ENCODE measurements at regions not wholly inside any gene's neighbourhood (a gene's known extent, or its start where the extent isn't known, plus 50 kb on each side); places are given as distances from the start of the nearest gene placed in this dataset.
"Not testable (repeated sequence)": the region's sequence is repeated elsewhere in the genome, so short reads cannot be mapped to it uniquely, and the experiment has no call there.

DNA sequence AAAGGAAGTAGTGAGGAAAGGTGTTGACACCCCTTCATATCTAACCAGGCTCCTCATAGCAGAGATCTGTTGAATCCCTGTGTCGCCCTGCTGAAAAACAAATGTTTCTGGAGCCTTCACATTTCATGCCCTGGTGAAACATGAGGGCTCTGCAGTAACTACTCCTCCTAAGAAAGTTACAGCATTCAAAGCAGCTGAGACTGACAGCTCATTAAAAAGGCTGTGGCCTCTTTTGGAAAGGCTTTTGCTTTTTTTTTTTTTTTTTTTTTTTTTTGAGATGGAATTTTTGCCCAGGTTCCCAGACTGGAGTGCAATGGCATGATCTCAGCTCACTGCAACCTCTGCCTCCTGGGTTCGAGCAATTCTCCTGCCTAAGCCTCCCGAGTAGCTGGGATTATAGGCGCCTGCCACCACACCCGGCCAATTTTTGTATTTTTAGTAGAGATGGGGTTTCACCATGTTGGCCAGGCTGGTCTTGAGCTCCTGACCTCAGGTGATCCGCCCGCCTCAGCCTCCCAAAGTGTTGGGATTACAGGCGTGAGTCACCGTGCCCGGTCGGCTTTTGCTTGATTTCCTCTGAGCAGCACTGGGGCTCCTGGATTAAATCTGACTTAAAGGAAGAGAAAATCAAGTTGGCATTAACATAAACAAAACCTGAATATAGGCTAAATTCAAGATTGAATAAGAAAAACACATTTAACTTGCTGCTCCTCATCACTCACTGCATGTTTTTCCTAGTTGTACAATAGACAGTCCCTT is 112.9 kb downstream of the PCSK1 start:
- not testable (repeated sequence) for DNase-seq

GRCh38 chr5:96318569-96319110 is 114.4 kb downstream of the PCSK1 start:
- no peak for DNase-seq

- DNase-seq, result no peak
Measured at GRCh38 chr5:96317945-96318344, 115.1 kb downstream of the PCSK1 start.

DNA sequence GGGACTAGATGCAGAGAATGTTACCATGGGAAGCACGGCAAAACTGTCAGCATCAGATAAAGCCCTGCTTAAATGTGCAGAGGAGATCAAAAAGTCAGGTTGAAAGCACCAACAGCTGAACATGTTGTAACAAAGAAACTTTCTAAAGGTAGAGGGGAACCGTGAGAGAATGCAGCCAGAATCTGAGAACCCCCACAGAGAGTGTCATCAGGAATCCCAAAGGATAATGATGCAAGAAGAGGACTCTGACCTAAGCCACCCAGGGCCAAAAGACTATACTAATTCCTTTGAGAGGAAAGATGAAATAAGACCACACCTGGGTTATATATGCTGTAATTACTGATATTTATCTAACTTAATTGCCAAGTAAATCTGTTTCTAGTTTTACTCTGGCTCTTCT is 116.6 kb downstream of the PCSK1 start:
- no peak for DNase-seq

DNA sequence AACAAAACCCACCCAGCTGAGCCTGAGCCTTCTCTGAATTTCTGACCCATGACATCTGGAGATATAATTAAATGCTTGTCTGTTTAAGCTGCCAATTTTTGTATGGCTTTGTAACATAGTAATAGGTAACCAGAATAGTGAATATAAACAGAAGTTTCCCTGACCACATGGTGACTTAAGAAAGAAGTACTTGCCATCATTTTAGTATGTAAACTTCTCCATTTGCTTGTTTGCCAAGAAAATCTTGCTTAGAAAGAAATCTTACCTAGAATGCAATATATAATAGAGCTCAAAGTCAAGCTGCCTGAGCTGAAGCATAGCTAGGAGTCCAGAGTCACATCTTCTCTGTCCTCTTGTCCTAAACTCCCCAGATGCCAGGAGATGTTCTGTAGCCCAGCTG is 117.0 kb downstream of the PCSK1 start:
- DNase-seq, result no peak

- DNase-seq, result no peak
Measured at GRCh38 chr5:96315431-96315830, 117.6 kb downstream of the PCSK1 start.

DNA sequence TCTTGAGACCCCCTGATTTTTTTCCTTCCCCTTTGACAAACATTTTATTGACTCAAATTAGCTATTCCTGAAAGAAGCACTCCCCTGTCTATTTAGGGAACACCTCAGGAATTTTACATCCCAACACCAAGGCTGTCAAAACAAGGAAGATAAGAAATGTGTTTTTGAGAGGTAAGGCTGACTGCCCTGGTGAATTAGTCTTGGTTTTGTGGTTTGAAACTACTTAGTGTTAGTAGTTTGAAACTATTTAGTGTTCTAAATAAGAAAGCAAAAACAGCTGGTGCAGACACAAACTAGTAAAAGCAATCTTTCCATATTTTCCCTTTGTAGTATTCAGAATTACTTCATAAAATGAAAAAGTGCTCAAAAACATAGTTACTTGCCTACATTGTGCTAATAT is 120.7 kb downstream of the PCSK1 start:
- no peak for DNase-seq

- DNase-seq, result not testable (repeated sequence)
Measured at GRCh38 chr5:96307047-96307446, 126.0 kb downstream of the PCSK1 start.

DNA sequence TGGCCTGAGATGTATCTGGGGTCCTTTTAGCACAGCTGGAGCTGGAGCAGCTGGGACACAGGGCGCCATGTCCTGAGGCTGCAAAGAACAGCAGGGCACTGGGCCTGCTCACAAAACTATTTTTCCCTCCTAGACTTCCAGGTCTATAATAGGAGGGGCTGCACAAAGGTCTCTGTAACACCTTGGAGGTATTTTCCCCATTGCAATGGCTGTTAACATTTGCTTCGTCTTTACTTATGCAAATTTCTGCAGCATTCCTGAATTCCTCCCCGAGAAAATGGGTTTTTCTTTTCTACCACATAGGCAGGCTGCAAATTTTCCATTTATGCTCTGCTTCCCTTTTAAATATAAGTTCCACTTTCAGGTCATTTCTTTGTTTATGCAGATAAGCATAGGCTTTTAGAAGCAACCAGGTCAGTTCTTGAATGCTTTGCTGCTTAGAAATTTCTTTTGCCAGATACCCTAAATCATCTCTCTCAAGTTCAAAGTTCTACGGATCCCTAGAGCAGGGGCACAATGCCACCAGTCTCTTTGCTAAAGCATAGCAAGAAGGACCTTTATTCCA is 130.8 kb downstream of the PCSK1 start:
- no peak for DNase-seq

DNA sequence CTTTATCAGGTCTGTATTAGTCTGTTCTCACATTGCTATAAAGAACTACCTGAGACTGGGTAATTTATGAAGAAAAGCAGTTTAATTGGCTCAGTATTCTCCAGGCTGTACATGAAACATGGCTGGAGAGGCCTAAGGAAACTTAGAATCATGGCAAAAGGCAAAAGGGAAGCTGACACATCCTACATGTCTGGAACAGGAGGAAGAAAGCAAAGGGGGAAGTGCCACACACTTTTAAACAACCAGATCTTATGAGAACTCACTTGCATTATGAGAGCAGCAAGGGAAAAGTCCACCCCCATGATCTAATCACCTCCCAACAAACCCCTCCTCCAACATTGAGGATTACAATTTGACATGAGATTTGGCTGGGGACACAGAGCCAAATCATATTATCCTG is 132.1 kb downstream of the PCSK1 start:
- DNase-seq, result no peak

GRCh38 chr5:96297867-96298266 is 135.2 kb downstream of the PCSK1 start:
- no peak for DNase-seq

- no peak for DNase-seq
Measured at GRCh38 chr5:96297290-96297689, 135.8 kb downstream of the PCSK1 start.

GRCh38 chr5:96294884-96295202 is 138.2 kb downstream of the PCSK1 start:
- DNase-seq, result no peak

- DNase-seq, result no peak
Measured at GRCh38 chr5:96293966-96294883, 138.8 kb downstream of the PCSK1 start.

- DNase-seq, result no peak
Measured at GRCh38 chr5:96292582-96293247, 140.3 kb downstream of the PCSK1 start.

GRCh38 chr5:96289287-96289686 is 143.8 kb downstream of the PCSK1 start:
- not testable (repeated sequence) for DNase-seq

DNA sequence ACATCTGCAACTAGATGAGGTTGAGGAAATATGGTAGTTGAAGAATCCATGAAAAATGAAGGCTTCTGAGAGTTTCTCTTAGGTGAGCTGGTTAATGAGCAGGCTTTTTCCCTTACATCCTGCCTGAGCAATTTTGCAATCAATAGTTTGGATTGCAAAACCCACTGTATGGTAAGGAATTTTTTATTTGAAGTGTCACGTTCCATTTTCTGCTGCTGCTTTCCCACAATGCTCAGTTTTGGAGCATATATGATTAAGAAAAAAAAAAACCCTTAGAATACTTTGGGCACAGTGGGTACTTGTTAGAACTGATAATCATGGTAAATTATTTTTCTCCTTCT is 144.2 kb downstream of the PCSK1 start:
- DNase-seq, result no peak

GRCh38 chr5:96288166-96288844 is 144.7 kb downstream of the PCSK1 start:
- DNase-seq, result no peak

GRCh38 chr5:96287136-96287535 is 145.9 kb downstream of the PCSK1 start:
- no peak for DNase-seq

- no peak for DNase-seq
Measured at GRCh38 chr5:96285823-96286222, 147.2 kb downstream of the PCSK1 start.

- DNase-seq, result no peak
Measured at GRCh38 chr5:96284727-96285389, 148.2 kb downstream of the PCSK1 start.

GRCh38 chr5:96283589-96283988 is 149.5 kb downstream of the PCSK1 start:
- DNase-seq, result no peak
